H1 (cell line): ENCODE measurements at regions not wholly inside any gene's neighbourhood (a gene's known extent, or its start where the extent isn't known, plus 50 kb on each side); places are given as distances from the start of the nearest gene placed in this dataset.

Experiments
- CTCF ChIA-PET: fragments of 300-600 bp; sonication (Branson Sonifier 250); formaldehyde crosslinking; loops from one replicate; lab custom pipeline; 2021; ENCODE audit not compliant: partially characterized antibody; lab: Charles Lee
- POLR2A ChIA-PET: fragments of 300-600 bp; sonication (Branson Sonifier 250); formaldehyde crosslinking; loops from one replicate; lab custom pipeline; 2021; ENCODE audit warnings: inconsistent platforms; ENCODE audit not compliant: partially characterized antibody; lab: Charles Lee
- DNase-seq, 2 experiments: peaks; one replicate each; pipeline versions ENCODE4 v3.0.0 to v3.0.0-alpha.2; 2010 to 2022; ENCODE audit warnings: low spot score in 2 of 2, low read depth in 1 of 2, mixed read lengths in 1 of 2
- FAIRE-seq: peaks from 2 replicates; lab custom pipeline; 2011; peaks lifted over from hg19 to GRCh38; lab: Jason Lieb, UNC
- H2AFZ ChIP-seq: 2 replicates; pipeline ENCODE4 v1.8.1; 2012; ENCODE audit warnings: low read length, inconsistent platforms
- H2AK5ac ChIP-seq: 2 replicates; pipeline ENCODE4 v1.6.1; 2013; ENCODE audit warnings: low read depth, low read length
- H2BK120ac ChIP-seq: replicated peaks from 2 replicates; pipeline ENCODE3; 2013; ENCODE audit warnings: low read depth, low read length, inconsistent platforms
- H2BK12ac ChIP-seq: 2 replicates; pipeline ENCODE4 v1.6.1; 2013; ENCODE audit warnings: low read depth, low read length
- H2BK15ac ChIP-seq: 2 replicates; pipeline ENCODE4 v1.6.1; 2013; ENCODE audit warnings: low read length
- H2BK20ac ChIP-seq: 2 replicates; pipeline ENCODE4 v1.6.1; 2013; ENCODE audit warnings: low read length
- H2BK5ac ChIP-seq: 2 replicates; pipeline ENCODE4 v1.6.1; 2013; ENCODE audit warnings: low read depth, low read length
- H3K14ac ChIP-seq: 2 replicates; pipeline ENCODE4 v1.6.1; 2013; ENCODE audit warnings: inconsistent platforms; ENCODE audit not compliant: insufficient read length
- H3K18ac ChIP-seq: 2 replicates; pipeline ENCODE4 v1.6.1; 2013; ENCODE audit warnings: low read length; ENCODE audit errors: extremely low read depth
- H3K23ac ChIP-seq: 2 replicates; pipeline ENCODE4 v1.6.1; 2013; ENCODE audit warnings: inconsistent platforms; ENCODE audit not compliant: insufficient read length
- H3K23me2 ChIP-seq: 2 replicates; pipeline ENCODE4 v1.6.1; 2013; ENCODE audit warnings: low read depth, low read length
- H3K27ac ChIP-seq: 2 replicates; pipeline ENCODE4 v1.6.1; 2011; ENCODE audit warnings: low read depth, low read length, inconsistent platforms
- H3K27me3 ChIP-seq, 4 experiments: replicated peaks in 1 of 4; 1 replicate in 1 of 4; 2 replicates in 3 of 4; pipeline versions ENCODE4 v1.6.1 to v1.8.1; 2011 to 2013; ENCODE audit warnings: low read length in 3 of 4, mild to moderate bottlenecking in 3 of 4, inconsistent platforms in 2 of 4, mixed read lengths in 2 of 4, moderate library complexity in 1 of 4; ENCODE audit not compliant: control insufficient read depth in 3 of 4, insufficient read depth in 3 of 4; ENCODE audit errors: extremely low read depth in 1 of 4
- H3K36me3 ChIP-seq, 4 experiments: 2 replicates each; pipeline versions ENCODE4 v1.6.1 to v1.8.1; 2011 to 2013; ENCODE audit warnings: mild to moderate bottlenecking in 4 of 4, low read length in 3 of 4, moderate library complexity in 2 of 4, control low read depth in 1 of 4, inconsistent platforms in 1 of 4; ENCODE audit not compliant: insufficient read depth in 4 of 4, control insufficient read depth in 2 of 4
- H3K4ac ChIP-seq: replicated peaks from 2 replicates; pipeline ENCODE3; 2013; ENCODE audit warnings: low read length, low read depth, mixed read lengths, inconsistent platforms; ENCODE audit not compliant: insufficient read length
- H3K4me1 ChIP-seq, 4 experiments: replicated peaks in 1 of 4; 1 replicate in 1 of 4; 2 replicates in 3 of 4; pipeline versions ENCODE4 v1.6.1 to v1.8.1; 2011 to 2013; ENCODE audit warnings: low read length in 3 of 4, inconsistent platforms in 2 of 4, mixed read lengths in 1 of 4; ENCODE audit not compliant: insufficient read depth in 4 of 4, control insufficient read depth in 3 of 4
- H3K4me2 ChIP-seq, 2 experiments: 2 replicates each; pipeline versions ENCODE4 v1.6.1 to v1.8.1; 2011 to 2013; ENCODE audit warnings: low read depth in 2 of 2, low read length in 2 of 2, control low read depth in 1 of 2, inconsistent platforms in 1 of 2, mild to moderate bottlenecking in 1 of 2; ENCODE audit not compliant: insufficient read depth in 1 of 2
- H3K4me3 ChIP-seq, 4 experiments: fragments of 200-600, 300-600 bp in 1 of 4; sonication (generic), shearing (Covaris generic), sonication (Bioruptor Twin) in 1 of 4; 2 replicates each; pipeline versions ENCODE4 v1.5.1 to v1.8.1; 2011 to 2016; ENCODE audit warnings: low read length in 4 of 4, low read depth in 3 of 4, control low read depth in 2 of 4, inconsistent platforms in 2 of 4, mild to moderate bottlenecking in 2 of 4, mixed read lengths in 1 of 4, moderate library complexity in 1 of 4; ENCODE audit not compliant: insufficient read depth in 2 of 4; ENCODE audit errors: extremely low read depth in 1 of 4
- H3K56ac ChIP-seq: replicated peaks from 2 replicates; pipeline ENCODE3; 2013; ENCODE audit warnings: low read depth, mild to moderate bottlenecking, mixed read lengths, low read length, inconsistent platforms; ENCODE audit not compliant: insufficient read length
- H3K79me1 ChIP-seq: 2 replicates; pipeline ENCODE4 v1.6.1; 2013; ENCODE audit warnings: low read depth, low read length, control low read depth
- H3K79me2 ChIP-seq, 2 experiments: 2 replicates each; pipeline versions ENCODE4 v1.6.1 to v1.8.1; 2012 to 2013; ENCODE audit warnings: low read length in 2 of 2, mild to moderate bottlenecking in 2 of 2, inconsistent platforms in 1 of 2; ENCODE audit not compliant: insufficient read depth in 2 of 2, control insufficient read depth in 1 of 2
- H3K9ac ChIP-seq, 4 experiments: replicated peaks in 1 of 4; 1 replicate in 1 of 4; 2 replicates in 3 of 4; pipeline versions ENCODE4 v1.6.1 to v1.8.1; 2011 to 2013; ENCODE audit warnings: low read depth in 3 of 4, low read length in 3 of 4, control low read depth in 2 of 4, mild to moderate bottlenecking in 2 of 4, moderate library complexity in 2 of 4, inconsistent platforms in 1 of 4; ENCODE audit errors: extremely low read depth in 1 of 4
- H3K9me3 ChIP-seq, 2 experiments: 2 replicates each; pipeline versions ENCODE4 v1.6.1 to v1.8.1; 2012 to 2013; ENCODE audit warnings: mild to moderate bottlenecking in 2 of 2, moderate library complexity in 2 of 2, control low read depth in 1 of 2, inconsistent platforms in 1 of 2, low read depth in 1 of 2, low read length in 1 of 2, mixed read lengths in 1 of 2; ENCODE audit not compliant: insufficient read depth in 2 of 2
- H4K20me1 ChIP-seq, 2 experiments: replicated peaks in 1 of 2; 2 replicates each; pipeline versions ENCODE3 to v1.8.1; 2011 to 2013; ENCODE audit warnings: inconsistent platforms in 2 of 2, low read length in 2 of 2, mild to moderate bottlenecking in 1 of 2; ENCODE audit not compliant: insufficient read depth in 2 of 2, control insufficient read depth in 1 of 2
- H4K5ac ChIP-seq: 2 replicates; pipeline ENCODE4 v1.6.1; 2013; ENCODE audit warnings: low read length, low read depth, mixed read lengths, inconsistent platforms; ENCODE audit not compliant: insufficient read length
- H4K8ac ChIP-seq: 2 replicates; pipeline ENCODE4 v1.8.0; 2013; ENCODE audit warnings: mild to moderate bottlenecking, moderate library complexity, low read length, inconsistent platforms; ENCODE audit not compliant: insufficient read depth; ENCODE audit errors: extremely low read depth
- H4K91ac ChIP-seq: replicated peaks from 2 replicates; pipeline ENCODE3; 2013; ENCODE audit warnings: low read length, mixed read lengths, inconsistent platforms; ENCODE audit not compliant: insufficient read length
- CEBPB ChIP-seq: IDR thresholded peaks from 2 replicates; pipeline ENCODE4 v1.6.1; 2012; ENCODE audit warnings: low read depth, low read length
- CHD1 ChIP-seq: IDR thresholded peaks from 2 replicates; pipeline ENCODE4 v1.6.1; 2012; ENCODE audit warnings: low read depth, low read length, improper control_type of control experiment
- CHD2 ChIP-seq: IDR thresholded peaks from 2 replicates; pipeline ENCODE4 v1.6.1; 2012; ENCODE audit warnings: low read length, improper control_type of control experiment
- GTF2F1 ChIP-seq: IDR thresholded peaks from 2 replicates; pipeline ENCODE4 v1.6.1; 2012; ENCODE audit warnings: low read depth, low read length, improper control_type of control experiment, borderline replicate concordance
- HDAC2 ChIP-seq, 2 experiments: fragments of 300-600 bp in 1 of 2; sonication (generic) in 1 of 2; IDR thresholded peaks; 2 replicates each; pipeline ENCODE4 v1.6.1; 2011 to 2012; ENCODE audit warnings: low read depth in 2 of 2, low read length in 2 of 2, mild to moderate bottlenecking in 2 of 2, moderate library complexity in 2 of 2, borderline replicate concordance in 1 of 2, inconsistent platforms in 1 of 2
- HDAC6 ChIP-seq: IDR thresholded peaks from one replicate; pipeline ENCODE4 v1.7.1; 2012; ENCODE audit warnings: low read depth, mild to moderate bottlenecking, inconsistent platforms, low read length, moderate library complexity
- KDM1A ChIP-seq: fragments of 200-600, 300-600 bp; sonication (generic); IDR thresholded peaks from 2 replicates; pipeline ENCODE4 v1.7.1; 2016; ENCODE audit warnings: mild to moderate bottlenecking, low read length, borderline replicate concordance
- PHF8 ChIP-seq: fragments of 200-600 bp; sonication (generic); conservative IDR thresholded peaks from 2 replicates; pipeline ENCODE4 v1.7.1; 2012; ENCODE audit warnings: low read depth, mild to moderate bottlenecking, inconsistent platforms, low read length, moderate library complexity
- RAD21 ChIP-seq, 2 experiments: IDR thresholded peaks in 1 of 2; conservative IDR thresholded peaks in 1 of 2; 2 replicates each; pipeline ENCODE4 v1.6.1; 2011; ENCODE audit warnings: low read depth in 2 of 2, low read length in 2 of 2, improper control_type of control experiment in 1 of 2, inconsistent platforms in 1 of 2, mild to moderate bottlenecking in 1 of 2, moderate library complexity in 1 of 2
- RBBP5 ChIP-seq: IDR thresholded peaks from 2 replicates; pipeline ENCODE4 v1.7.1; 2012; ENCODE audit warnings: low read depth, mild to moderate bottlenecking, inconsistent platforms, low read length, moderate library complexity, borderline replicate concordance
- SAP30 ChIP-seq: fragments of 300-600 bp; sonication (generic); IDR thresholded peaks from 2 replicates; pipeline ENCODE4 v1.7.1; 2012; ENCODE audit warnings: low read length, moderate library complexity, mild to moderate bottlenecking, inconsistent platforms; ENCODE audit not compliant: insufficient read depth, insufficient replicate concordance
- SRF ChIP-seq: IDR thresholded peaks from 2 replicates; pipeline ENCODE4 v1.6.1; 2011; ENCODE audit warnings: mild to moderate bottlenecking, low read depth, low read length, moderate library complexity
- TAF7 ChIP-seq: optimal IDR thresholded peaks from 2 replicates; pipeline ENCODE3; 2011; ENCODE audit warnings: low read depth, mild to moderate bottlenecking, inconsistent platforms, low read length, moderate library complexity, borderline replicate concordance
- TEAD4 ChIP-seq: IDR thresholded peaks from 2 replicates; pipeline ENCODE4 v1.6.1; 2012; ENCODE audit warnings: low read depth, low read length, inconsistent platforms, mixed read lengths
- YY1 ChIP-seq: IDR thresholded peaks from 2 replicates; pipeline ENCODE4 v1.6.1; 2011; ENCODE audit warnings: low read depth, mild to moderate bottlenecking, low read length
- WGBS, 2 experiments: shearing (Covaris generic) in 1 of 2; methylation state at CpG; one replicate each; pipeline versions ENCODE4 v1.1.6 to v1.1.7; 2013 to 2015; ENCODE audit warnings: low lambda C conversion rate in 2 of 2, mixed read lengths in 2 of 2, inconsistent platforms in 1 of 2, low coverage in 1 of 2, missing lambda C conversion rate in 1 of 2; ENCODE audit not compliant: insufficient replicate concordance in 2 of 2, insufficient coverage in 1 of 2, insufficient read length in 1 of 2; ENCODE audit errors: extremely low coverage in 1 of 2, missing lambda C conversion rate in 1 of 2; 5-methylcytosine and 5-hydroxymethylcytosine counted together

DNA sequence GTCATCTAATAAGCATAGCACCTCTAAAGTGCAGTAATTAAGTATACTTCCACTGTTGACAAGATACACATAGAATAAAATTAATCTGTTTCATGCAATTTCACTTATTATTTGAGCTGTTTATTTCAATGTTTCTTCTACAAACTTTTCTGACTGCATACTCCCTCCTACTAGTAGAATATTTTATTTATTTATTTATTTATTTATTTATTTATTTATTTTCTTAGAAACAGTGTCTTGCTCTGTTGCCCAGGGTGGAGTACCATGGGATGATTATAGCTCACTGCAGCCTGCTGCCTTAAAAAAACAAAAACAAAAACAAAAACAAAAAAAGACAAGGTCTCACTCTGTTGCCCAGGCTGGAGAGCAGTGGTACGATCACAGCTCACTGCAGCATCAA lies 68.4 kb upstream of the KITLG start:
- no peak overlapping the region for H3K56ac ChIP-seq
- no peak overlapping the region for H3K4me2 ChIP-seq
- H3K4ac ChIP-seq = no peak overlapping the region
- H2AK5ac ChIP-seq = no peak overlapping the region
- no peak overlapping the region for H2BK12ac ChIP-seq
- no peak overlapping the region for H2BK120ac ChIP-seq
- CTCF ChIA-PET = interaction anchor here (0.6 to 2.3 kb wide), 6 partner anchors 8 to 153 kb away, joined by 3 to 6 read pairs (median 3); no protein-coding TSS in a partner anchor
- no peak overlapping the region for H4K91ac ChIP-seq
- TF ChIP-seq RBBP5 (no peak), SAP30 (no peak), HDAC2 (IDR thresholded peaks at IDR 0.05; ENCODE audit: borderline replicate concordance in 1 of 2, low read depth in 2 of 2, low read length in 2 of 2) (no peak), CHD2 (no peak), PHF8 (no peak), YY1 (no peak), KDM1A (no peak), GTF2F1 (no peak), TEAD4 (no peak), HDAC6 (no peak), CHD1 (no peak), SRF (no peak), RAD21 (IDR thresholded peaks at IDR 0.05 in 1 of 2, conservative IDR thresholded peaks at IDR 0.05 in 1 of 2; ENCODE audit: low read depth in 2 of 2, low read length in 2 of 2) (no peak), TAF7 (no peak), CEBPB (no peak)
- H3K4me1 ChIP-seq = no peaks in the 10 kb centered on the region
- POLR2A ChIA-PET = no interaction called here
- no peak overlapping the region for H2AFZ ChIP-seq
- H3K27ac ChIP-seq = no peak overlapping the region
- no peaks in the 10 kb centered on the region for H4K20me1 ChIP-seq
- no peak overlapping the region for H3K4me3 ChIP-seq
- no peak for FAIRE-seq
- H3K23me2 ChIP-seq = no peaks in the 10 kb centered on the region
- H3K23ac ChIP-seq = no peak overlapping the region
- no peak for DNase-seq
- no peaks in the 10 kb centered on the region for H3K79me2 ChIP-seq
- H3K27me3 ChIP-seq = no peaks in the 10 kb centered on the region
- H3K14ac ChIP-seq = no peak overlapping the region
- H3K9me3 ChIP-seq = no peaks in the 10 kb centered on the region
- H2BK5ac ChIP-seq = no peak overlapping the region
- H4K8ac ChIP-seq = no peak overlapping the region
- no peaks in the 10 kb centered on the region for H3K79me1 ChIP-seq
- no peaks in the 10 kb centered on the region for H3K36me3 ChIP-seq
- H3K18ac ChIP-seq = no peak overlapping the region
- H2BK20ac ChIP-seq = no peak overlapping the region
- H4K5ac ChIP-seq = no peak overlapping the region
- no peak overlapping the region for H2BK15ac ChIP-seq
- no peak overlapping the region for H3K9ac ChIP-seq
- 100% methylated on average over 1 of the region's 1 CpG; no CpG with 5 or more reads in 1 of the 2 experiments for WGBS, 2 experiments
